Mucosa of stomach (tissue), 1 donor: ENCODE measurements at regions not wholly inside any gene's neighbourhood (a gene's known extent, or its start where the extent isn't known, plus 50 kb on each side); places are given as distances from the start of the nearest gene placed in this dataset.

Source experiments
- H3K27me3 ChIP-seq: one replicate; pipeline ENCODE4 v1.7.0; 2013; ENCODE audit warnings: mild to moderate bottlenecking, low read length; ENCODE audit not compliant: control insufficient read depth, insufficient read depth
- H3K36me3 ChIP-seq: one replicate; pipeline ENCODE4 v1.7.0; 2013; ENCODE audit warnings: low read length; ENCODE audit not compliant: control insufficient read depth, insufficient read depth
- H3K4me1 ChIP-seq: one replicate; pipeline ENCODE4 v1.7.0; 2013; ENCODE audit warnings: mild to moderate bottlenecking, low read length; ENCODE audit not compliant: control insufficient read depth, insufficient read depth
- H3K4me3 ChIP-seq: one replicate; pipeline ENCODE4 v1.7.0; 2013; ENCODE audit warnings: low read length
- H3K9ac ChIP-seq: one replicate; pipeline ENCODE4 v1.7.0; 2013; ENCODE audit warnings: mild to moderate bottlenecking, low read length, moderate library complexity
- H3K9me3 ChIP-seq: one replicate; pipeline ENCODE4 v1.7.0; 2013; ENCODE audit warnings: mild to moderate bottlenecking, low read length, moderate library complexity; ENCODE audit not compliant: control insufficient read depth
- donor health status: Pancreatic carcinoma.

GRCh38 chr5:67695369-67695768 is 498.8 kb upstream of the CD180 start:
- Histone ChIP-seq H3K4me1 (no peaks in the 10 kb centered on the region), H3K9me3 (no peaks in the 10 kb centered on the region), H3K4me3 (no peak overlapping the region), H3K9ac (no peak overlapping the region), H3K27me3 (no peaks in the 10 kb centered on the region), H3K36me3 (no peaks in the 10 kb centered on the region)

GRCh38 chr5:67694810-67695191 is 498.2 kb upstream of the CD180 start:
- Histone ChIP-seq H3K27me3 (no peaks in the 10 kb centered on the region), H3K9ac (no peak overlapping the region), H3K36me3 (no peaks in the 10 kb centered on the region), H3K9me3 (no peaks in the 10 kb centered on the region), H3K4me1 (no peaks in the 10 kb centered on the region), H3K4me3 (no peak overlapping the region)

- Histone ChIP-seq H3K9me3 (no peaks in the 10 kb centered on the region), H3K9ac (no peak overlapping the region), H3K4me1 (no peaks in the 10 kb centered on the region), H3K4me3 (no peak overlapping the region), H3K36me3 (no peaks in the 10 kb centered on the region), H3K27me3 (no peaks in the 10 kb centered on the region)
These were observed 497.6 kb upstream of the CD180 start for GRCh38 chr5:67693956-67694809.

- Histone ChIP-seq H3K9ac (no peak overlapping the region), H3K4me1 (no peaks in the 10 kb centered on the region), H3K4me3 (no peak overlapping the region), H3K9me3 (no peaks in the 10 kb centered on the region), H3K36me3 (no peaks in the 10 kb centered on the region), H3K27me3 (no peaks in the 10 kb centered on the region)
These were observed 490.1 kb upstream of the CD180 start for GRCh38 chr5:67686746-67687145.

- no peaks in the 10 kb centered on the region for H3K9me3 ChIP-seq
- H3K4me3 ChIP-seq = no peak overlapping the region
- H3K27me3 ChIP-seq = no peaks in the 10 kb centered on the region
- H3K36me3 ChIP-seq = no peaks in the 10 kb centered on the region
- H3K9ac ChIP-seq = no peak overlapping the region
- no peaks in the 10 kb centered on the region for H3K4me1 ChIP-seq
These were observed 485.1 kb upstream of the CD180 start for GRCh38 chr5:67681703-67682102.

- H3K4me3 ChIP-seq = no peak overlapping the region
- no peak overlapping the region for H3K9ac ChIP-seq
- H3K36me3 ChIP-seq = no peaks in the 10 kb centered on the region
- H3K4me1 ChIP-seq = no peaks in the 10 kb centered on the region
- H3K9me3 ChIP-seq = no peaks in the 10 kb centered on the region
- H3K27me3 ChIP-seq = no peaks in the 10 kb centered on the region
These were observed 483.5 kb upstream of the CD180 start for GRCh38 chr5:67680099-67680498.

GRCh38 chr5:67679184-67679841 is 482.7 kb upstream of the CD180 start:
- H3K9me3 ChIP-seq = no peaks in the 10 kb centered on the region

GRCh38 chr5:67678594-67678993 is 482.0 kb upstream of the CD180 start:
- H3K9me3 ChIP-seq = no peaks in the 10 kb centered on the region
- H3K9ac ChIP-seq = no peak overlapping the region
- no peaks in the 10 kb centered on the region for H3K4me1 ChIP-seq
- H3K36me3 ChIP-seq = no peaks in the 10 kb centered on the region
- no peaks in the 10 kb centered on the region for H3K27me3 ChIP-seq
- H3K4me3 ChIP-seq = no peak overlapping the region

More at GRCh38 chr5:67679184-67679841, 482.7 kb upstream of the CD180 start:
- H3K4me3 ChIP-seq = no peak overlapping the region
- no peak overlapping the region for H3K9ac ChIP-seq
- H3K36me3 ChIP-seq = no peaks in the 10 kb centered on the region
- no peaks in the 10 kb centered on the region for H3K4me1 ChIP-seq
- H3K27me3 ChIP-seq = no peaks in the 10 kb centered on the region

GRCh38 chr5:67677422-67677970 is 480.9 kb upstream of the CD180 start:
- no peaks in the 10 kb centered on the region for H3K9me3 ChIP-seq
- H3K27me3 ChIP-seq = no peaks in the 10 kb centered on the region

GRCh38 chr5:67676863-67677262 is 480.3 kb upstream of the CD180 start:
- H3K36me3 ChIP-seq = no peaks in the 10 kb centered on the region
- no peak overlapping the region for H3K9ac ChIP-seq
- H3K4me1 ChIP-seq = no peaks in the 10 kb centered on the region
- H3K4me3 ChIP-seq = no peak overlapping the region
- no peaks in the 10 kb centered on the region for H3K27me3 ChIP-seq
- H3K9me3 ChIP-seq = no peaks in the 10 kb centered on the region

More at GRCh38 chr5:67677422-67677970, 480.9 kb upstream of the CD180 start:
- Histone ChIP-seq H3K36me3 (no peaks in the 10 kb centered on the region), H3K9ac (no peak overlapping the region), H3K4me3 (no peak overlapping the region), H3K4me1 (no peaks in the 10 kb centered on the region)

GRCh38 chr5:67674159-67674655 is 477.6 kb upstream of the CD180 start:
- H3K27me3 ChIP-seq = no peaks in the 10 kb centered on the region
- H3K4me1 ChIP-seq = no peaks in the 10 kb centered on the region
- H3K36me3 ChIP-seq = no peaks in the 10 kb centered on the region
- no peaks in the 10 kb centered on the region for H3K9me3 ChIP-seq
- H3K4me3 ChIP-seq = no peak overlapping the region
- no peak overlapping the region for H3K9ac ChIP-seq

GRCh38 chr5:67673618-67674017 is 477.0 kb upstream of the CD180 start:
- Histone ChIP-seq H3K9ac (no peak overlapping the region), H3K4me3 (no peak overlapping the region), H3K9me3 (no peaks in the 10 kb centered on the region), H3K27me3 (no peaks in the 10 kb centered on the region), H3K36me3 (no peaks in the 10 kb centered on the region), H3K4me1 (no peaks in the 10 kb centered on the region)
